GM20431 (cell line): ENCODE measurements at regions not wholly inside any gene's neighbourhood (a gene's known extent, or its start where the extent isn't known, plus 50 kb on each side); places are given as distances from the start of the nearest gene placed in this dataset.

ENCODE experiments used
- in situ Hi-C: fragments of 300-500 bp; cut with MseI, MboI; formaldehyde crosslinking; loops from one replicate; pipeline ENCODE4 v1.15.0; 2020; ENCODE audit warnings: low sequenced_read_pairs; ENCODE audit not compliant: unreplicated experiment

DNA sequence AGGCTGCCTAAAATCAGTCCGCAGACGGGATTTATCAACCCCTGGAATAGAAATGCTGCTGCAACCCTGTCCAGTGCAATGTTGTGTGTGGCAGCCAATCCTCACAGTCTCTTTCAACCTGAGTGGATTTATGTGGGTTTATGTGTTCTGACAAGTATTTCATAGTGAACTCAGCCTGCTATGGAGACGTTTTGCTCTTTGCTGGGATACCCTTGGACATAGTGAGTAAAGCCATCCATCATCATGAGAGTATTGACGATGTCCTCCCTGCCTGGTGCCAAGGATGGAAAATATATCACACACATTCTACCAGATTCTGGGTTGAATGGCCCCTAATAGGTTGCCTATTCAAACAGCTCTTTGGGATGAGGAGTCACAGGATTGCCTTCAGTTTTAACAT is 219.1 kb downstream of the SOCS6 start:
- in situ Hi-C loops = no loop called here

DNA sequence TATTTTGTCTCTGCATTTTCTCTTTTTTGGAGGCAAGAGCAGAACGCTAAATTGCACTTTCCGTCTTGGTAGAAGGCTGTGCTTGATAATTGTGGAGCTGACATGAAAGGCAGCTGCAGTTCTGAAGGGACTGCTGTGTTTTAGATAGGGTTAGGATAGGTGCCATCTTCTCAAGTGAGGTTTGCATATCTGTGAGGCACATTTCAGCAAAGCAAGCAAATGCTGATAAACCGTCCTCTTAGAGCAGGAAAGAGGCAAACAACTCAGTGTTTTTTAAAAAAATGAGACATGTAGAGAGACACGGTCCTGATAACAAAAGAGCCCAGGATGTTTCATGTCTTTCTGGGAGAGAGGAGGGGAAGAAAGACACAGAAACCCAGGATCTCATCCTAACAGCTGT is 217.7 kb downstream of the SOCS6 start:
- in situ Hi-C loops = no loop called here

DNA sequence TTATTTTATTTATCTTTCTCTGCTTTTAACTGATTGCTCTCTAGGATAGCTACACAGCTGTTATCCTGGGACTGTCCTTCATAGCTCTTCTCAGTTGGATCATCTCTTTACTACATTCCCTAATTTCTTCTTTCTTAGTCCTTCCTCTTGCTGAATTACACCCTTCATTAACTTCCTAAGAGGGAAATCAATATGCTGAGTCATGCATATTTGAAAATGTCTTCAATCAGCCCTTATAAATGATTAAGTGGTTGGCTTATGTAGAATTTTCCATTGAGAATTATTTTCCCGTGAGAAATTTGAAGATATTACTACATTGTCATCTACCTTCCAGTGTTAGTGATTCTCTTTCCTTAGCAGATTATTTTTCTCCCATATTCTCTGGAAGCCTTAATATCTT is 214.2 kb downstream of the SOCS6 start:
- in situ Hi-C loops = no loop called here

DNA sequence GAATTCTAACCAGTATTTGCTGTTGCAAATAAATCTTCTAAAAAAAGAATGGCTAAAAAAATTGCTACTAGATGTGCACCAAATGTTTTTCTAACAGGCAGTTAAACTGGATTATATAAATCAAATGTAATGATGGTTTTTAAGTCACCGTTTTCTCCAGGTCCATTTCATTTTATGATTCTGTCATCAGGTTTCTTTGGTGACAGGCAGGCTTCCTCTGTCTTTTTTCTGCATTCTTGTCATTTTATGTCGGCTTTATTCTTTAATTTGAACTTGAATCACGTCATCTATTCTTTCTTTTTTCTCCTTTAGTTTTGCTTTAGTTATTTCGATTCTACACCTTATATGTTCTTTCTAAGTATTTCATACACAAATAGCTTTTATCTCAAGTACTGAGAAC is 212.5 kb downstream of the SOCS6 start:
- in situ Hi-C loops = no loop called here

DNA sequence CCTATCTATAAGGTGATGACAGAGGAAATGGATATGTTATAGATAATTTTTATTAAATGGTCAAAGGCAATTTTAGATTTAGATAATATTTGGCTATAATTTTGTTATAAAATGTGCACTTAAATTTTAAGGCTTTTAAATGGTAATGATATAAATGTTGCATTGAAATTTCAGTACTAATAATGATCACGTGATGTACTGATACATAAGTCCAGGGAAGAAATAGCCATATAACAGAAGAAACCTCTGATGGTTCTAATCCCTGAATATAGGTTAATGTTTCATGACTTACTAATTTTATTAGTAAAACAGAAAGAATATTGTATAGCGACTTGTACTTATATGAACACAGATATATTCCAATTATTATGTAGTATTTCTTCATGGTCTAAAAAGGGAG is 211.9 kb downstream of the SOCS6 start:
- in situ Hi-C loops = no loop called here

DNA sequence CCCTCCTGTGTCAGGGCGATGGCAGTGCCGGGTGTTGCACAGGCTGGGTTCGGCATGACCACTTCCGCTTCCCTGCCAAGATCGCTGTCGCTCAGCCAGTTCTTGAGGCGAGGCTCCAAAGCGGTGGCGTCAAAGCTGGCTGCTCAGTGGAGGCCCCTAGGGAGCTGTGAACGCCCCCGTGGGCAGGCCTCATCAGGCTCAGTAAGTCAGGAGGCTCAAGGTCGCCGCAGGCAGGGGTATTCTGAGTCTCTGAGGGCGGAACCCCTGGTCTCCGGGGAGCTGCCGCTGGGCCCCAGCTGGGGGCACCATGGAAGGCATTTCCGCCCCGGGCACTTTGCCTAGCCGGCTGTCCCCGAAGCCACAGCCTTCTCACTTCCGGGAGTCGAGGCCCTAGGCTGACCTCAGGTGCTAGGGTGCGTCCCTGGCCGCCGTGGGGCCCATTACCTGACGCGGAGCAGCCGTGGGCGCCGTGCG is 210.4 kb downstream of the SOCS6 start:
- in situ Hi-C loops = no loop called here

DNA sequence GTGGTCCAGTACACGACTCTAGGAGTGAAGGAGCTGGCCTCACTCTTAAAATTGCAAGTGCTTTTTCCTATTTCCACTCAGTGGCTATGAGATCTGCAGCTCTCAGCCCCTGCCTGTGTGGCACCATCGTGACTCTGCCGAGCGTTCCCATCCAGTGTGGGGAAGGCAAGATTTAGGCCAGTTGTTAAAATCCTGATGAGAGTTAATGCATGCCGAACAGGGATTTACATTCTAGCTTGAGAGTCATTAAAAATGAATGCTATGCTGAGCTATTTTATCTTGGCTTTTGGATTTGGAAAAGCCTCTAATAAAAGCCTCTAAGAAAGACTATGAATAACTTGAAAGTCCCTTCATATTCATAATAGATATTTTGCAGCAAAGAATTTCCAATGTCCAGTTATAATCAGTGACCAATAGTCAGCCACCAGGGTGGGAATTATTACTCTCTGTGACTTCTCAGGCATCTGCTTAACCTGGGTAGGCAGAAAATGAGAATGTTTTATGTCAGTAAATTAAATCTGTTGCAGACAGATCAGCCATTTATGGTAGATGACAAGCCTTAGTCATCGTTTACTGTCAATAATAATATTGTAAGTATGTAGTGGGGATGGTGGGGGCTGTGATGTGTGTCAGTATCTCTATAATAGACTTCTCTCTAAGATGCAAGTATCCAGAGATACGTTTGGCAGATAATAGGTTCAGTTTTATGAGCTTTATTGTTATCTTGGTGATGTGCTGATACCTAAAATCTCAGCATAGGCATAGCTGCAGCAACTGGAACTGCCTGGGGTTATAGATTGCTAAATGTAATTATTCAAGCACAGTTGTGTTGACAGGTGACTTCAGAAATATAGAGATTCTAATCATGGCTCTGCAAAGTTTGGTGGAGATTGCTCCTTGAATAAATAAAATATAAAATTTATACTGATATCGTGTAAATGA is 207.8 kb downstream of the SOCS6 start:
- in situ Hi-C loops = no loop called here

DNA sequence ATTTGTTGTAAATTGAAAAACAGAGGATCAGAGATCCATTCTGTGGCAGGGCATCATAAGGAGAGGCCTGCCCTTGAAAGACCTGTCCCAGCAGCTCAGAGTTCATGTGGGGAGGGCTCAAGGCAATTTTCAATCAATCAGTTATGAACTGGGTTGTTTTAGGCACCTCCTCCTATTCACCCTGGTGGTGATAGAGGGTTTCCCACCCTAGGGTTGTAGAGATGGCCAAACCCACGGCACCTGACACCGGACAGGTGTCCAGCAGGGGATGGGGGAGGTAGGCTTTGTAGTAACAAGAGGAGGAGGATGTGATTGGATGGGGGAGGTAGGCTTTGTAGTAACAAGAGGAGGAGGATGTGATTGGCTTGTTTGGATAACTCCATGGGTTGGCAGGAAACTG is 205.7 kb downstream of the SOCS6 start:
- in situ Hi-C loops = no loop called here

DNA sequence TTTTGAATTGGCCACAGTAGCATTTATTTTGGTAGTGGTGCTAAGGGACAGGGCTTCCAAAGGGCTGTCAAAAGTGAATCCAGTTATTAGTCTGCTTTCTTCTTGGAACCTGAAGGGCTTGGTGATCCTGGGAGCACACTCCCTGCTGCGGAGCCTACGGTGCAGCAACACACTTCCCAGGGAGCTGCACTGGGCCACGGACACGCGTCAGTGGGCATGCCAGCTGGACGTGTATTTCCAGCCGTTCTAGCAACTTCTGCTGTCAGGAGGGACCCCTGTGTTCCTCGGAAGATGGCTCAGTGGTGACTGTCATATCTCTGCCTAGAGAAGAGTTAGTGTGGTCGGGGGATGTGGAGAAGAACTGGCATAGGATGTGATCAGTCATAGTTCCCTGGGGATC is 204.6 kb downstream of the SOCS6 start:
- in situ Hi-C loops = no loop called here

DNA sequence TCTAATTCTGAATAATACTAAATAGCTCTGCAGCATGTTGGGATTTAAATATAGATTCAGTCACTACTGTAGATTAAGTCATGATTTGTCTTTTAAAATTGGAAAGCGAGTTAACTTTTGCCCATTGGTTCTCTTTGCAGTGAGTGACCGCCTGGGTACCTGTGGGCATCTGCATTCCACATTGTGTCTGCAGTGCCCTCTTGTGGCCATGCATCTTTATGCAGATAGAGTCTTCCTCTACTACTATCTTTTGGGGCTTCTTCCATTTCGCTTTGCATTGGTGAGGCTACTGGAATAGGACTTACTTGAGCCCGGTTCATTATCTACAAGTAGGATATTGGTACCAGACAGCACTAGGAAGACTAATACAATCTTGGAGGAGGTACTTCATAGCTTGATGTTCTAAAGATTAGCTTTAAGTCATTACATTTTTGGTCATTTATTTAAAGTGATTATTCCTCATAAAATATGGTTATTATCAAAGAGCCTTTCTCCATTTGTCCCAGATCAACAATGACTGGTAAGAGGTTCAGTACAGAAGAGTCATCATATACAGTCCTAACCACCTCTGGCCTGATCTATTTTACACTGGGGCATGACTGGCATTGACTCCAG is 203.0 kb downstream of the SOCS6 start:
- in situ Hi-C loops = no loop called here

DNA sequence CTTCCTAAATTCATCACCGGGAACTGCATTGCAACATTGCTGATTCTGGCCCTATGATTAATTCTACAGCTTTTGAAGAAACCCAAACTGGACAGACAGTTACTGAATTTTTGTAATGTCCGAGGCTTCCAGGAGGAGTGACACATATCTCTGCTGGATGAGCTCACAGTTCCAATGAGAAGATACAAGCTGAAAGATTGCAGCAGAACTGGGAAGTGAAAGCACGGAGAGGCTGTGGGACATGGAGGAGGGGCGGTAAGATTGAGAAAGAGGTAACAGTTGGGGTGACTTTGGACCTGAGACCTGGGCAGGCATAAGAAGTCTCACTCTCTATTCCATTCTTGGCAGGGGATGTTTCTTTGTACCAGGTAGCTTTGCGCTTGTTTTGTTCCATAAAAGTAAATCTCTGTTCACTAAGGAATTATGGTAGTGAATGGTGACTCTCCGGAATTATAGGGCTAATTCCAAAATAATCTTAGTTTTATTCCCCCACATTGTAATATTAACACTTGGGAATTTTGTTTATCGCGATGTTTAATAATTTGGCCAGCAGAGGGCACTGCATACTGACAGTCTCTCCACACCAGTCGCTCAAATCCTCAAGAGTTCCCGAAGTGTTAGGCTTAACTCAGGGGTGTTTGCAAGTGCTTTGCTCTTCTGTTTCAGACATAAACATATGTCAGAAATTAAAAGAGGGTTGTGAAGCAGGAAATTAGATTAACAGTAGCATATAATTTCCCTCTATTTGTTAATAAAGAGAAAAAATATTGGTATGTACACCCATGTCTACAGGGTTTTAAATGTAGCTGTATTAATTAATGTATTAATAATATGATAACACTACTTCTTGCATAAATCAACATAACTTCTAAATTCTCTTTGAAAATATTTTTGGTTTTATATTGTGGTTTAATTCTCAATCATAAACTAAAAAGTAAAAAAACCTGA is 201.4 kb downstream of the SOCS6 start:
- in situ Hi-C loops = no loop called here

DNA sequence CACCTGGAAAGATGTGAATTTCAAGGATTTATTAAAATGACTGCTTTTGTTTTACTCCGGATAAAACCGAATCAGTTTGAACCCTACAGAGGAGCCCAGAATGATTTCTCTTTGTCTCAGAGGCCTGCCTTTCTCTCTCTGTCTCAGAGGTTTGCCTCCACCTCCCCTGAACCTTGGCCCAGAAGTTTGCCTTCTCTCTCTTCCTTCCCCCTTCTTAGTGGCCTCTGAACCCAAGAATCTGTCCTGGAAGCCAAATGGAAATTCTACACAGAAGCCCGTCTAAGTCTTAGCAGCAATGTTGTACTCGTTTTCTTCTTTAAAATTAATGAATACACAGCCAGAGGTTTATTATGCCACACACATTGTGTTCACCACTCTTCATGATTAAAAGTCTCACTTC is 200.7 kb downstream of the SOCS6 start:
- in situ Hi-C loops = no loop called here

DNA sequence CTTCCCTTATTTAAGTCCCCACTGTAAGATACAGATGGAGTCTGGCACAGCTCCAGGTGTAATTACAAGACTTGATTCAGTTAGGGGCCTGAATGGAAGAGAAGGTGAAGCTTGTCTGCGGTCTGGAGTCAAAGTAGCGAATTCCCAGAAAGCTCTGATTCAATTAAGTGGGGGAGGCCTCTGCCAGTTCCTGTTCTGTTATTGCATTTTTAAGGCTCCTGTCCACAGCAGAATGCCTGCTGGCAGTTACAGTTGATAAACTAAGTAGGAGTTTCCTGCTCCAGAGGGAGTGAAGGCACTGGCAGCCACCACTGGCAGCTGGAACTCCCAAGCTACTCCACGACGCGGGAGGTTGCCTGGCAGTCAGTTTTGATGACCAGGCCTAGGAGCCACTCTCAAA is 181.1 kb downstream of the SOCS6 start:
- in situ Hi-C loops = no loop called here

DNA sequence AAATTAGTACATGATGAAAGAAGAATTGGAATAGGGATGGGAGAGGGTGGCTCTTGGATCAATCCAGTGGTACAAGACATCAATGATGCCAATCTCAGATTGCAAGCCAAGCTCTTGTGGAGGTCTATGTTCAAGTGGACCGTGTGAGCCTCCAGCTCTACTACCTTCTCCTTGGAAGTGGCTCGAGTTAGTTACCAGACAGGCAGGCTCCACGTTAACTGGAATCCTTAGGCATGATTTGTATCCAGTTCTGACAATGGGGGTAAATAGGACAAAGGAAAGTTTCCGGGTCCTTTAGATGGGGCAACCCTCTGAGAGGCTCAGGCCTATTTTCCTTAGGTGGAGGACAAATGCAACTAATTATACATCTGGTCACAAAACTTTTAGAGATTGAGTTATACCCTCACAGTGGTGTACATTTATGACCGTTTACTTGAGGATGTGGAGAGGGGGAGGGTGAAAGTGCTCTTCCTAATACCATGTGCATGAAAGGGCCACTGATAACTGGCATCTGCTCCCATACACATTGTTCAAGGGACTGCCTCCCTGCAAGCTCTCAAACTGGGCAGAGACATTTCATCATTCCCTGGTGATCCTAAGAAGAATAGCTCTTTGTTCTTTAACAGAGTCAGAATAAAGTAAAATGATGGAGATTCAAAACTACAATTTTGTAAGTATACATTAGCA is 180.2 kb downstream of the SOCS6 start:
- in situ Hi-C loops = no loop called here

DNA sequence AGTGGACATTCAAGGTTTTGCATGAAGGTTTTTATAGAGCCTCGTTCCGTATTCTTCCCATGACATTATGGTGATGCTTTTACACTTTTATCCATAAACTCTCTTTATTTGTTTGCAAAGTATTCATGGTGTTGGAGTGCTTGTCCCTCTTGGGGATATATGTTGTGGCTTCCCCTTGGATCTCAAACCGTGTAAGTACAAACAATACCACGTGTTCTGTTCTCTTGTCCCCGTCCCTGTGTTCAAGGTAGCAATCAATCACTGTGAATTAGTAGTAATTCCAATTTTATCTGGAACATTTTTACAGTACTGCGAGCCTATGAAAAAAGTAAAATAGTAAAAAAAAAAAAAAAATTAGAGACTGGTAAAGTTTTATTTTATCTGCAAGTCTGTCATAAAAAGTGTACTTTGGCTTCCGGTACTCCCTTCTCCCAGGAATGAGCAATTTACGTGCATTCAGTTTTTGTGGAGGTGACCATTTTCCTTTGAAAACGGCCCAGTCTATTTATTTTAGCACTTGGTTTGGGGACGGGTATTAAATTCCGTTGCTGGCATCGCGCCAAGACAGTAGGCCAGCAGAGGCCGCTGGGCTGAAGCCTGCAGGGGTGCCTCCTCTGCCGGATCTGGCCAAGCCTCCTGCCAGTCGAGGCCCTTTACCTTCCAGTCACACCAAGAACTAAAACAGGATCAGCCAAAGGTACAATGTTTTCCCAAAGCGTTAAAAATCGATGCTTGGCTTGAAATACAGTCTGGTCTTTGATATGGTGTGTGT is 175.7 kb downstream of the SOCS6 start:
- in situ Hi-C loops = no loop called here

DNA sequence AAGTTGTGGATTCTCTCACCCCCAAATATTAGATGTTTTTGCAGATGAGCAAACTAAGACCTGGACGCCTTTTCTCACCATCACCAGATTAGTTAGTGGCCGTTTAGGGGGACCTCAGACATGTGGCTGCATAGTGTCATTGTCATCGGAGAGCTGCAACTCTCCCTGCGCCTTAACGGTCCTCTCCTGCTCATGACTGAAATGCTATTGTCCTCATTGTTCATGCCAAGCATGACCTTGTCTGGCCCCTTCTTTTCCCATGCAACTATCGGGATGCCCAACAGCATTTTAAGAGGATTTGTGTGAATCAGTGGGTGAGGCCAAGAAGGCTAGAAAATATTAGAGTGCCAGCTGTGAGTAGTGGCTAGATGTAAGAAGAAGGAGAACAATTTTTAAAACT is 174.2 kb downstream of the SOCS6 start:
- in situ Hi-C loops = no loop called here

DNA sequence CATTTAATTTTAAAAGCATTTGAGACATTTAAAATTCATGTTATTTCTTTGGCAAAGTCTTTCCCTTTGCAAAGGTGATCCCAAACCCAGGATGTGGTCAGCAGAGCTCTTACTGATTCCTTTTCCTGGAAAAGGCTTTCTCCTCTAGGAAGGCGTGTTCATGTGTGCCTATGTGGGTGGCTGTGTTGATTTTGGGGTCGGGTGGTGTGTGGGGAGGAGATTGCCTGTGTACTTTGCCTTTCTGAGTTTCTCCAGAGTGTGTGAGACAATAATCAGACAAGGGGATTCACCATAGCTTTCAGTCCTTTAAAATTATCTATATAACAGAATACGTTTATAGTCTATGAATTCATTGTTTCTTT is 173.2 kb downstream of the SOCS6 start:
- in situ Hi-C loops = no loop called here

DNA sequence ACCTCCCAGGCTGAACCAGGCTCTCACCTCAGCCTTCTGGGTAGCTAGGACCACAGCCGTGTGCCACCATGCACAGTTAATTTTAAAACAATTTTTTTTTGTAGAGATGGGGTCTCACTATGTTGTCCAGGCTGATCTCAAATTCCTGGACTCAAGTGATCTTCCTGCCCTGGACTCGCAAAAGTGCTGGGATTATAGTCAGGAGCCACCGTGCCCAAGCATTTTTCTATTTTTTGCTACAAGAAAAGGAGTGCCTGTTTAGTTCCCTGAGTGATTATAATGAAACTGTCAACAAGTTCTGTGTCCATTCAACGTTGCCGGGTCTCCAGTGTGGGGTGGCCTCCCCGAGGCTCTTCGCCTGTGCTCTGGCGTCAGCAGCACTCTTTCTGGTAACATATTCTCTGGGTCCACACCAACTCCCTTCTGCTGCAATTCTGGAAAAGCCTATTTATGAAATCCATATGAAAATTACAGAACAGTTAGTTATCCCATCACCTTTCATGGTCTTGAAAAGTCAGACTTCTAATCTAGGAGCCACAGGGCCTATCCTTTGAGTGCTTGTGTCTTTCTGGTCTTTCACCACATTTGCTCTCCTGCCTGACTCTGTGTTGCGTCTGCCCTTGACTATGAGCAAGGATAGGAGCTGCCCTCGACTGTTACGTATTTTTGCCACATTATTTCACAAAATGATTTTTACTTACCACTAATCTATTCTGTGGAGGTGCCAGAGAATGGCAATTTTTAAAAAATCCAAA is 172.7 kb downstream of the SOCS6 start:
- in situ Hi-C loops = no loop called here

DNA sequence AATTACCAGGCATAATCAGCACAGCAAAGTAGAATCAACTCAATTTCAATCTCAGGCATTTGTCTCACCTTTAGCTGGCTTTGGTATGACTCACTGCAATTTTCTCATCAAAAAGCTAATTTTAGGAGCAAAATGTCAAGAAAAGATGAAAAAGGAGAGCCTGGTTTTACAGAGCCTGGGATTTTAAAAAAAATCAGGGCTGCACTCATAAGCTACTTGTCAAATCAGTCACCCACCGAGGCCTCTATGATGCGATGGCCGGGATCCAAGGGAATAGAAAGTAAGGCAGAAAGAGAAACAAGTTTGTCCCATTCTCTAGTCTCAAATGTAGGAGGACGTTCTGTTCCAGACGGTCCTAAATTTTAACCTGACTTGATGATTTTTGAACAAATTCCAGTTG is 170.9 kb downstream of the SOCS6 start:
- in situ Hi-C loops = no loop called here
